GM19397 (cell line): ENCODE measurements at regions not wholly inside any gene's neighbourhood (a gene's known extent, or its start where the extent isn't known, plus 50 kb on each side); places are given as distances from the start of the nearest gene placed in this dataset.
"Not testable (repeated sequence)": the region's sequence is repeated elsewhere in the genome, so short reads cannot be mapped to it uniquely, and the experiment has no call there.

Experiments
- ATAC-seq: cut with Tn5 transposase; IDR thresholded peaks from one replicate; pipeline ENCODE4 v1.9.1; 2021; ENCODE audit warnings: mild to moderate bottlenecking, moderate library complexity; ENCODE audit not compliant: unreplicated experiment

DNA sequence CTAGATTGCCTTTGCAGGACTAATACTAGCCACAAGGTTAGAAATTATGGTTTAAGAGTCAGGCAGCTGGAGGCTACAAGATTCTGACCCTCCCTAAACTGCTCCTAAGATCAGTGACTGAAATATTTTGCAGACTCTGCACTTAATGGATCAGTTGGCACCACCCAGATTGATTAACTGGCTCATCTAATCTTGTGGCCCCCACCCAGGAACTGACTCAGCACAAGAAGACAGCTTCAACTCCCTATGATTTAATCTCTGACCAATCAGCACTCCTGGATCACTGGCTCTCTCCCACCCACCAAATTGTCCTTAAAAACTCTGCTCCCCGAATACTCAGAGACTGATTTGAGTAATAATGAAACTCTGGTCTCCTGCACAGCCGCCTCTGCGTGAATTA, 145.4 kb upstream of the LCORL start:
- ATAC-seq: no peak

DNA sequence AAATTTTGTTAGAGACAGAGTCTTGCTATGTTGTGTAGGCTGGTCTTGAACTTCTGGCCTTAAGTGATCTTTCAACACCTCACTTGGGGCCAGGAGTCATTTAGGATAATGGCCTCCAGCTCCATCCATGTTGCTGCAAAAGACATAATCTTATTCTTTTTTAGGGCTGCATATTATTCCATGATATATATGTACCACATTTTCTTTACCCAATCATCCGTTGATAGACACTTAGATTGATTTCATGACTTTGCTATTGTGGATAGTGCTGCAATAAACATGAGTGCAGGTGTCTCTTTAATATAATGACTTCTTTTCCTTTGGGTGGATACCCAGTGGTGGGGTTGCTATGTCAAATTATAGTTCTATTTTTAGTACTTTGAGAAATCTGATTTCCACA, 140.9 kb upstream of the LCORL start:
- ATAC-seq: no peak

DNA sequence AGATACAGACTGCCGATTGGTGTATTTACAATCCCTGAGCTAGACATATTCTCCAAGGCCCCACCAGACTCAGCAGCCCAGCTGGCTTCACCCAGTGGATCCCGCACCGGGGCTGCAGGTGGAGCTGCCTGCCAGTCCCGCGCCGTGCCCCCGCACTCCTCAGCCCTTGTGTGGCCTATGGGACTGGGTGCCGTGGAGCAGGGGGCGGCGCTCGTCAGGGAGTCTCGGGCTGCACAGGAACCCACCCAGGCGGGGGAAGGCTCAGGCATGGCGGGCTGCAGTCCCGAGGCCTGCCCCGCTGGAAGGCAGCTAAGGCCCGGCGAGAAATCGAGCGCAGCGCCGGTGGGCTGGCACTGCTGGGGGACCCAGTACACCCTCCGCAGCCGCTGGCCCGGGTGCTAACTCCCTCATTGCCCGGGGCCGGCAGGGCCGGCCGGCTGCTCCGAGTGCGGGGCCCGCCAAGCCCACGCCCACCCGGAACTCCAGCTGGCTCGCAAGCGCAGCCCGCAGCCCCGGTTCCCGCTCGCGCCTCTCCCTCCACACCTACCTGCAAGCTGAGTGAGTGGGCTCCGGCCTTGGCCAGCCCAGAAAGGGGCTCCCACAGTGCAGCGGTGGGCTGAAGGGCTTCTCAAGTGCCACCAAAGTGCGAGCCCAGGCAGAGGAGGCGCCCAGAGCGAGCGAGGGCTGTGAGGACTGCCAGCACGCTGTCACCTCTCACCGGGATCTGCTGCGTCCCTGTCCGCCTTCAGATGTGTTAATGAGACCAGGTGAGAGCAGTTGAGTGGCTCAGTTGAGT, 137.8 kb upstream of the LCORL start:
- ATAC-seq: not testable (repeated sequence)

DNA sequence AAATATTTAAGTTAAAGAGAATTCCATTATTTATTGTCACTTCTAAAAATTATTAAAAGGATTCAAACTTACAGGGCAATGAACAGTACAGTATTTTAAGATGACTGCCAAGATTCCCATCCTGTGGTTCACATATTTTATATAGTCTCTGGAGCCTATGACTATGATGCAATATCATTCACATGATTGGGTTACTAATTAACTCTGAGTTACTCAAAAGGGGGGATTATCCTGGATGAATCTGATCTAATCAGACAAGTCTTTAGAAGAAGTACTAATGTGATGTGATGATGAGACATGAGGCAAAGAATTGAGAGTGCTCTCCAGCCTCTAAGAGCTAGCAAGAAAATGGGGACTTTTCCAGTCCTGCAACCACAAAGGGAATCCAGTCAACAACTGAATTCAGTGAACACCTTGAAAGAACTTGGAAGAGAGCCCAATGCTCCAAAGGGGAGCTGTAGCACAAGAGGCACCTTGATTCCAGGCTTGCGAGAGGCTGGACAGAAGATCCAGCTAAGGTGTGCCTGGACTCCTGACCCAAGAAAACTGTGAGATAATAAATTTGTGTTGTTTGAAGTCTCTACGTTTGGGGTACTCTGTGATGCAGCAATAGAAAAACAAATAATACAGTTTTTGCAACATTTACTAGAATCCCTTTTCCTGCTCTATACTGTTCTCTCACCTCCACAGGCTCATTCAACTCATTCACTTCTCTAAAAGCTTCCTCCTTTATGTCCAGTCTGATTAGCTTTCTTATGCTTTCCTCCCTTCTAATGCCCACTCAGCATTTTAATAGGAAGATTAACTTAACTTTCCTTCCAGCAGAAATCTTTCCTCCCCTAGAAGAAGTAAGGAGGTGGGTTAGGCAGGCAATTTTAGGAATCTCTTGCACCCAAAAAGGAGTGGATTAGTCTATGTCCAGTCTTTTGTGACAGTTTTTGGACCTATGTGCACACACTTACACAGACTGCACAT, 133.8 kb upstream of the LCORL start:
- no peak for ATAC-seq

DNA sequence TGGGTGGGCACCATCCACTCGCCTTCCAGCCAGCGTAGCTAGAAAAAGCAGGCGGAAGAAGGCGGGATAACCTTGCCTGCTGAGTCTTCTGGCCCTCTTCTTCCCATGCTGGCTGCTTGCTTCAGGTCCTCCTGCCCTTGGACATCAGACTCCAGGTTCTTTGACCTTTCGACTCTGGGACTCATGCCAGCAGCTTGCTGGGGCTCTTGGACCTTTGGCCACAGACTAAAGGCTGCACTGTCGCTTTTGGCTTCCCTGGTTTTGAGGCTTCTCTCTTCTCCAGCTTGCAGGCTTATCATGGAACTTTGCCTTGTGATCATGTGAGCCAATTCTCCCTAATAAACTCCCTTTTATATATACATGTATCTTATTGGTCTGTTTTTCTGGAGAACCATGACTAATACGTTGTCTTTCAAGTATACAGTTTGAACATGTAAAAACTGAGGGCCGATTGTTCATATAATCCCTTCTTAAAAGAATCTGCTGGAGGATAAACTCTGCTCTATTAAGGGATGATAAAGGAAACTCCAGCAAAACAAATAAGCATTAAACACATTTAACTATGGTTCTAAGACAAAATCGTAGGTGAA, 116.6 kb upstream of the LCORL start:
- ATAC-seq: no peak

DNA sequence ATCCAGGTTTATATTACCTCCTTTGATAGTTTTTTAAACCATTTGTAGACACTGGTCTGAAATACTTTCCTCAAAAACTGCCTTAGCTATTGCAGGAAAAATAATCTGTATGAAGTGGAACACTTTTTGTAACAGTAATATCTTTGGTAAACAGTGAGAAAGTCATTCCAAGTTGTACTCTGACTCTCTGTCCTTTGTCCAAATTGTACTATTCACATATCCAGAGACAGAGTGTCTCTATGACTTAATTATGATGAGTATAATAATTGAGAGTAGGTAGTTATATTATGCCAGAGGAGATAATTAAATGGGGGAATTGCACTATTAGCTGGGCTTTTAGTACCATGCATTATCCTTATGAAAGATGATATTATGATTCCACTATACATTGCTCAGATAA, 112.6 kb upstream of the LCORL start:
- no peak for ATAC-seq

DNA sequence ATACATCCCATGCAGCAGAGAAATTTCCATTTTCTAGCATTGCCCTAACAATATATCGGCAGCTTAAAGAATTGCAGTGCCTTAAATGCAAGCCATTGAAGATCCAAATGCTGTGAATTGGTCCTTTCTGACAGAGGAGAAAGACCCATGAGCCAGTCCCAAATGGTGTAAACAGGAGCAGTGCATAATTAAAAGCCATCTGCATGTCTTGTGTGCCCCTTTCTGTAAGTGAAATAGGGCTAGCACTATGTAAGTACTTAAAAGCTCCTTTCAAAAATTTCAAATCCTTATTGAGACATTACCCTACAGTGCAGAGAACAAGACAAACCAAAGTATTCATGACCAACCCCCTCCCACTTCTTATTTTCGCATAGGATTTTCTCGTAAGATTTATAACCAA, 108.7 kb upstream of the LCORL start:
- ATAC-seq: no peak

DNA sequence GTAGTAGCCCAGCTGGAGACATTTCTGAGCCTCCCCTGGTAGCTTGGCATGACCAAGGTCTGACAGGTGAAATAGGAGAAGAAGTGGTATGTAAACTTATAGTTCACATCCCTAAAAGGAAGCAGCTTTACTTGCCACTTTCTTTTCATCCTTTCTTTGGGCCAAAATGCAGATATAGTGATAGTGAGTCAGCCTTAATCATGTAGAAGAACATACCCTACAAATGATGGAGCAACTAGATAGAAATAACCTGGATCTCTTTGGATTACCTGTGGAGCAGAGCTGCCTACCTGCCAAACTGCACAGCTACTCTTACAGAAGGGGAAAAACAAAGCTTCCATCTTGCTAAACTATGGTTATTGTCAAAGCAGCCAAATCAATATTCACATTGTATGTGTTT, 106.7 kb upstream of the LCORL start:
- ATAC-seq: no peak

DNA sequence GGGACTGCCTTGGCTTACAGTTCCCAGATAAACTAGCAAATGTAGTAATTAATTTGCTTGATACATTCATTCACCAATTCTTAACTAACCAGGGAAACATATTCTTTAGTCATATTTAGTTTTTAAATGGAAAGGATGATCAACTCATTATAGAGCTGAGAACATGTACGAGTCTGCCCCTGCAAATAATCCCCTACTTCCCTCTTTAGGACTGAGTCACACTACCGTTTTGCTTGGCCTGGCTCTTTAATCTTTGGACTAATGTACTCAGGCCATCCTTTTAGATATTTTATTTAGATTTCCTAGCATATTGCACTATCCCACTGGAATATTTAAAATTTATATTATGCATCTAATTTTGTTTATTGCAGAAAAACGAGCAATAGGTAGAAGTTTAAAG, 105.5 kb upstream of the LCORL start:
- no peak for ATAC-seq

DNA sequence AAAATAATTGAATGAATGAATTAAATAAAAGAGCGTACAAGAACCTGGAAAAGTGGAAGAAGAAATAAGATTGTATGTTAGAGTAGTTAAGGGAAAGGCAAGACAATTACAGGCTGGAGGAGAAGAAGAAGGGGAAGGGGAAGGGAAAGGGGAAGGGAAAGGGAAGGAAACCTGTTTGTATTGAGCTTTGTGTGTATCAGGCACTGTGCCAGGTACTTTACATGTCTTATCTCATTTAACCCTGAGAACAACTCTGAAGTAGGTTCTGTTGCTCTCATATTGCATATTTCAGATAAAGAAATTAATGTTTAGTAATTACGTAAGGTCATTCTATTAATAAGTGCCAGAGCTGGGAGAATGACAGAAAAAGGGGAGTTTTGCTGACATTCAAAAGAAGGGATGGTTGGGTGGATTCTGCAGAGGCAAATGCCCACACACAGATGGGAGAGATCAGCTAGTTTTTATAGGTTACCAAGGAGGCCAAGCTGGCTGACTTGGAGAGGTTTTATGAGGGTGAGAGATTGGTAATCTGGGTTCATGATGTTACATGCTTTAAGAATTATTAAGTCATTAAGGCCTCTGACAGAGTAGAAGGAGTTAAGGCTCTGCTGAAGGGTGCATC, 92.3 kb upstream of the LCORL start:
- ATAC-seq: no peak

DNA sequence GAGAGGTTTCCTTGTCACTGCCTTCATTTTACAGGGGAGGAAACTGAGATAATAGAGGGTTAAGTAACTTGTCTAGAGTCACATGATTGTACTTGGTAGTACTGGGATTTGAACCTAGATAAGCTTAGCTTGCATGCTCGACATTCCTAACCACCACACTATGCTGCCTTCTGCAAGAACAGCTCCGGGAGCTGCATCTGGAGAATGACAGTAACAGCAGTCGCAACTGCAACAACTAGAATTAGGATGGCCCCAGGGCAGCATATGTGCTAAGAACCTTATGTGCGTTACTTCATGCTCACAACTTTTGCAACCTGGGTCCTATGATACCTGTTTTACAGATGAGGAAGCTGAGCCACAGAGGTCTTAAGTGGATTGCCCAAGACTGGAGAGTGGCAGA, 89.5 kb upstream of the LCORL start:
- no peak for ATAC-seq

DNA sequence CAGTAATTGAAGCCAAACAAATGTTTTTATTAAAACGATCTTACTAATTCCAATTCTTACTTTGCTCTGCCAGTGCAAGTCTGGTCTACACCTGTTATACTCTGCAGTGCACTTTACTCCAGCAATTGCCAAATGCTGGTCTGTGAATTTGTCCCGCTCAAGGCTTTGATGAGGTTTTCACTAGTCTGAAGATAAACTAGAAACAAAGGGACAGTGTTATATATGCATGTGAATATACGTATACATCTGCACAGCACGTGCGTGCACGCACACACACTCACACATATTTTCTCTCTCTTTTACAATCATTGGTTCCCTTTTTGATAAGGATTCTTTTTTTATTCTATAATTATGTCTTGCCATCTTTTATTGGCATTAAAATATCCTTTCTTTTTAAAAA, 88.5 kb upstream of the LCORL start:
- ATAC-seq: no peak

DNA sequence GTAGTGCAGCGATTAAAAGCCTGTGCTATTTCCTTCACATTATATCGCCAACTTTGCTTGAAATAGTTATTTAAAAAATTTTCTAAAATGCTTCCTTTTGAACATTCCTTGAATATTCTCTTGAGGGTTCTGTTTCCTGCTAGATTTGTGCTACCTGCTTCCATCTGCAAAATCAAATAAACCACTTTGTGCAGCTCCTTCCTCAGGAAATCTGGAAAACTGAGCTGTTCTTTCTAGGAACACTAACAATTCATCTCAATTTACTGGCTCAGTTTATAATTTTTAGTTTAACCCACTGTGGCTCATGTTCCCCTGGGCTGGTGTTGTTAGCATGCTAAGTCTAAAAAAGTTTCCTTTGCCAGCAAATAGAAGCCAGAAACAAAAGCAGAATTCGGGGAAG, 88.1 kb upstream of the LCORL start:
- ATAC-seq: no peak

DNA sequence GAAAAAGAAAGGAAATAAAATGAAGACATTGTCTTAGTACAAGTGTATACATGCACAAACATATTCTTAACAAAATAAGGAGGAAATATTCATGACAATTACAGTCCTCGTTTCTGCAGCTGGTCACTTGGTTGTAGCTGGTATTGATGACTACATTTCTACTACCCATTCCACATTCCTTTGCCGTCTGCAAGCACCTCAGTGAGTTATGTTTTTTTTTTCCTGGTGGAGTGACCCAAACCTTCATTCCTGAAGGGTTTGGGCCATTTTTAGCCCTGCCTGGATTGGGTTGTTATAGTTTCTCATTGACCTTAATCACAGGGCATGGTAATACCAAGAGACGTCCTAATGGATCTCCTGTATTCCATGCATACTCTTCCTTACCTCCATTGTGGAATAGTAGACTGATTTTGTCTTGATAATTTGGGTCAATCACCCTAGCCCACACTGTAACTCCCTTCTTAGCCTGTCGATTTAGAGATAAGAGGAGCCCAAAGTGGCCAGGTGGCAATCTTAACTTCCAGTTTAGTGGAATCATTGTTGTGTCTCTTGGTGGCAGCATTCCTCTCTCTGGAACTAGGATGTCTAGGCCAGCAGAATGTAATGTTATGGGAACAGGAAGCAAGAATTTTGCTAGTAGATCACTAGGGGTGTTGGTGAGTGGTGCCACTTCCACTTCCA, 86.4 kb upstream of the LCORL start:
- not testable (repeated sequence) for ATAC-seq

DNA sequence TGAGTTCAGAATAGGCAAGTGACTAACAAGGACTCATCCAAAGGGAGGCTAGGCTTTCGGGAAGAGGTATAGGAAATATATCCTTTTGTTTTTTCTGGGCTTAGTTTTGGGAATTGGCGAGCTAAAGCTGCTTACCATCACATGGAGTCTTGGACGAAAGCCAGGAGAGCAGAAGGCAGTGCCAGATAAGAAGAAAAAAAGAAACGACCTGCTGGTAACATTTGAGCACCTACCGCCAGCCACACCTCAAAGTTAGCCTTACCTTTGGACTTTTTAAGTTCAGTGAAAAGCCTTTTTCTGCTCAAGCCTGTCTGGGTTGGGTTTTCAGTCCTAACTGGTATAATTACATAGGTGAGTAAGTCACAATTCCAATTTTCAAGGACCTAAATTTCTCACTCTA, 85.1 kb upstream of the LCORL start:
- no peak for ATAC-seq

DNA sequence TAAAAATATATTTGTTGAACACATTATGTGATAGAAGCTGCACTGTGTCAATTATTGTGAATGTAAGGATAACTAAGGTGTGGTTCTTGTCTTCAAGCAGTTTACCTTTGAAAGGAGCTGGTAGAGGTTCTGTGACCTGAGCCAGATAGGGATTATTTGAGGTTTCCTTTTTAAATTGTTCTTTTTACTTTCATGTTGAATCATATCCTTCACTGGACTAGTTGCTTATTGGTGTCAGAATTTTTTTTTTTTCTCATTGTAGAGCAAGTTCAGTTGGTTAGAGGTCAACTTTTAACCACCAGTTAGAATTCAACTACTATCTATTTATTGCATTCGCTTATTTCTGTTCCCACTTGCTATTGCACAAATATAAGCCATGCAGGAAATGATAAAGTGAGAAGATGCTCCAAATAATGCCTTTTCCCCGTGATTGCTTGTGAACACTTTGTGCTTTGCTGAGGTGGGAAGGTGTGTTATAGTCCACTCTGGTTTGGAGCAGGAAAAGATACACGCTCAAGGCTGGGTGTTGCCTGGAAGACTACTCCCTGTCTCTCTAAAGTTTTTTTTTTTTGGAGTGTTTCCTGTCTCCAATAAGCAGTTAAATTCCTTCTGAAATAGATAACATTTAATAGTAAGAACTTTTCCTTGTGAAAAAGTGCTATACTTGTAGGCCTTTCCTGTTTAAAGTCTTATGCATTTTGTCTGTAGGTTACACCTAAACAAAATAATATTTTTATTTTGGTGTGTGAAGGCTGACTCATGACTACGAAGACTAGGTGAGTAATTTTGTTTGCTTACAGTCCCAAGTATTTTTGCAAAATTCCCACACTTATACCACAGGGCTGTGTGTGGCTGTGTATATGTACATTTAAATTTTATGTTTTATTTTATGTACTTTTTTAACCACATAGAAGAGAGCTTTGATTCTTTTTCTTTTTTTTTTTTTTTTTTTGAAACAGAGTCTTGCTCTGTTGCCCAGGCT, 83.8 kb upstream of the LCORL start:
- ATAC-seq: peak; percentile 58

DNA sequence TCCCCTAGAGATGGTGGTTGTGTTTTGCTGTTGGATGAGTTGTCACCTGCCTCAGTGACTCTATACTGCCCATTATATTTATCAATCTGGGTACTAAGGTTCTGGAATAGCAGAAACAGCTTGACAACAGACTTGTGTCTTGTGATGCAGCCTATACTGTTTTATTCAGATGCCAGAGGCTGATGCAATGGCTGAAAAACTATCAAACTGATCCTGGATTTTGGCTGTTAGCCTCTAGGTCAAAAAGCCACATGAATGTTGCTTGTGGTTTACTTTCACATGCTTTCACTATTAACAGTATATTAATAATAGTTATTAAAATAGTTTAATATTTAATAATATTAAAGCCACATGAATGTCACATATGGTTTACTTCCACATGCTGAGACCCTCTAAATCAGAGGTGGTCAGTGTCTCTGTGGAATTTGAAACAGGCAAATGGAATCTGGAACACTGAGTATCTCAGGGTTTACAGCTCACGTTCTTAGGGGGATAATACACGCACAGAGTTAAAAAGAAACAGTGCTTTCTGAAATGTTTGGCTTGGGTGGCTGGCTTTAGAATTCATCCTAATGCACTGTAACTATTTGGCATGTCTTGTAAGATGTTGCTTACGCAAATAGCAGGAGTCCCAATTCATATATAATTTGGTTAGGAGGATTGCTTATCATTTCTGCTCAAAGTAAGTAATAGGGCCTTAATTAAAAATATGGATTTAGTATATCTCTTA, 82.5 kb upstream of the LCORL start:
- no peak for ATAC-seq

DNA sequence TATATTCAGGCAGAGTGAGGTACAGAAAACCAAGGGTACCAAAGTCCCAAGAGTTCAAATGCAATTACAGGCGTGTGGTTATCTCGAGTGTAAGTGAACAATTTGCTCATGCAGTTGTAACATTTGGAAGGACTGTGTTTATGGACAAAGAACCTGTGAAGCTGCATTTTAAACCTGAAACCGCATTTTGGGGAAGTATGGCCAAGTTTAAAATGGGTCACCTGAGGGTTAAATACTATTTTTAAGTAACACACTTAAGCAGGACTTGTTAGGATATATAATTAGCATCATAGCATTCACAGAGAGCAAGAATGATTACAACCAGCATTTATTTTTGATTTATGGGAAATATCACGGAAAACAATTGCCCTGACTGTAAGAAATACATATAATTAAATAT, 79.1 kb upstream of the LCORL start:
- no peak for ATAC-seq

DNA sequence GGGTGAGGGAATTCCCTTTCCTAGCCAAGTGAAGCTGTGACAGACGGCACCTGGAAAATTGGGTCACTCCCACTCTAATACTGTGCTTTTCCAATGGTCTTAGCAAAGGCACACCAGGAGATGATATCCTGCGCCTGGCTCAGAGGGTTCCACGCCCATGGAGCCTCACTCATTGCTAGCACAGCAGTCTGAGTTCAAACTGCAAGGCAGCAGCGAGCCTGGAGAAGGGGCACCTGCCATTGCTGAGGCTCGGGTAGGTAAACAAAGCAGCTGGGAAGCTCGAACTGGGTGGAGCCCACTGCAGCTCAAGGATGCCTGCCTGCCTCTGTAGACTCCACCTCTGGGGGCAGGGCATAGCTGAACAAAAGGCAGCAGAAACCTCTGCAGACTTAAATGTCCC, 68.9 kb upstream of the LCORL start:
- ATAC-seq: not testable (repeated sequence)
